HepG2 (cell line): ENCODE measurements at regions not wholly inside any gene's neighbourhood (a gene's known extent, or its start where the extent isn't known, plus 50 kb on each side); places are given as distances from the start of the nearest gene placed in this dataset.

Source experiments
- ATAC-seq: fragments of 200-7000 bp; cut with Tn5 transposase; 3 replicates; pipeline ENCODE4 v1.9.1; 2020; ENCODE audit warnings: mild to moderate bottlenecking, moderate library complexity
- BruUV-seq: library from RNA; stranded (reverse); fragments of 400-500 nt; replicated peaks from 2 replicates; lab custom pipeline; 2021; lab: Mats Ljungman, UMichigan
- CTCF ChIA-PET: fragments of 300-600 bp; formaldehyde crosslinking; extraction: SDS; loops from one replicate; lab custom pipeline; 2021; ENCODE audit warnings: low total read pairs, inconsistent platforms, low intra/inter-chr PET ratio; lab: Yijun Ruan, JAX
- POLR2A ChIA-PET: fragments of 350-600 bp; sonication (Branson Sonifier 250); formaldehyde crosslinking; loops from one replicate; lab custom pipeline; 2020; ENCODE audit warnings: antibody characterized with exemption, inconsistent platforms; lab: Yijun Ruan, JAX
- DNase-seq: peaks from one replicate; pipeline ENCODE4 v3.0.0-alpha.2; 2015; ENCODE audit warnings: low spot score
- FAIRE-seq: peaks from 3 replicates; lab custom pipeline; 2011; peaks lifted over from hg19 to GRCh38; lab: Jason Lieb, UNC
- H2AFZ ChIP-seq: one replicate; pipeline ENCODE4 v1.6.1; 2011; ENCODE audit warnings: low read length, inconsistent platforms
- H3K27ac ChIP-seq: fragments of 300-600 bp; 3 replicates; pipeline ENCODE4 v1.8.0; 2011; ENCODE audit warnings: mixed run types, mild to moderate bottlenecking, mixed read lengths, low read length, inconsistent platforms; ENCODE audit not compliant: insufficient read depth; ENCODE audit errors: extremely low read length
- H3K27me3 ChIP-seq, 2 experiments: fragments of 200-600 bp in 1 of 2; 2 replicates in 1 of 2; 3 replicates in 1 of 2; pipeline versions ENCODE4 v1.6.0 to v1.8.0; 2011; ENCODE audit warnings: low read length in 2 of 2, mild to moderate bottlenecking in 2 of 2, moderate library complexity in 2 of 2, inconsistent platforms in 1 of 2; ENCODE audit not compliant: insufficient read depth in 2 of 2, control insufficient read depth in 1 of 2
- H3K36me3 ChIP-seq, 2 experiments: fragments of 200-600 bp in 1 of 2; replicated peaks in 1 of 2; 2 replicates in 1 of 2; 3 replicates in 1 of 2; pipeline versions ENCODE4 v1.5.1 to v1.8.0; 2011; ENCODE audit warnings: low read length in 2 of 2, inconsistent platforms in 1 of 2; ENCODE audit not compliant: insufficient read depth in 2 of 2, control insufficient read depth in 1 of 2
- H3K4me1 ChIP-seq: 2 replicates; pipeline ENCODE4 v1.5.1; 2012; ENCODE audit warnings: low read length, inconsistent platforms; ENCODE audit not compliant: insufficient read depth
- H3K4me2 ChIP-seq: 2 replicates; pipeline ENCODE4 v1.6.0; 2011; ENCODE audit warnings: low read depth, low read length, inconsistent platforms
- H3K4me3 ChIP-seq, 3 experiments: fragments of 200-600 bp in 1 of 3; sonication (generic), shearing (Covaris generic) in 1 of 3; replicated peaks in 1 of 3; 2 replicates each; pipeline ENCODE4 v1.5.1; 2011 to 2016; ENCODE audit warnings: low read length in 3 of 3, inconsistent platforms in 2 of 3, low read depth in 2 of 3, mild to moderate bottlenecking in 2 of 3, control low read depth in 1 of 3, mixed read lengths in 1 of 3; ENCODE audit not compliant: insufficient read depth in 1 of 3
- H3K79me2 ChIP-seq: one replicate; pipeline ENCODE4 v1.6.1; 2011; ENCODE audit warnings: low read length, inconsistent platforms; ENCODE audit not compliant: insufficient read depth
- H3K9ac ChIP-seq: 2 replicates; pipeline ENCODE4 v1.6.0; 2011; ENCODE audit warnings: mild to moderate bottlenecking, low read depth, low read length, inconsistent platforms; ENCODE audit not compliant: insufficient read depth
- H3K9me3 ChIP-seq: 2 replicates; pipeline ENCODE4 v1.5.1; 2012; ENCODE audit warnings: mild to moderate bottlenecking, low read length
- H4K20me1 ChIP-seq: 2 replicates; pipeline ENCODE4 v1.6.0; 2011; ENCODE audit warnings: inconsistent platforms, mild to moderate bottlenecking, low read length, moderate library complexity; ENCODE audit not compliant: insufficient read depth
- HNF4A ChIP-seq: sonication (generic); formaldehyde crosslinking; IDR thresholded peaks from 2 replicates; pipeline ENCODE4 v1.4.0; 2020; ENCODE audit warnings: missing genetic modification reagents
- SMAD3 ChIP-seq: sonication (generic); formaldehyde crosslinking; IDR thresholded peaks from 2 replicates; pipeline ENCODE4 v1.4.0; 2020; ENCODE audit warnings: missing genetic modification reagents
- SRSF1 ChIP-seq: fragments of 200-400 bp; formaldehyde crosslinking; optimal IDR thresholded peaks from 2 replicates; pipeline ENCODE3; 2017; ENCODE audit warnings: mild to moderate bottlenecking, low read depth, low read length, moderate library complexity
- ZNF350 ChIP-seq: sonication (generic); formaldehyde crosslinking; IDR thresholded peaks from 2 replicates; pipeline ENCODE4 v1.4.0; 2020; ENCODE audit warnings: mild to moderate bottlenecking, low read depth, missing genetic modification reagents, borderline replicate concordance
- ZSCAN30 ChIP-seq: sonication (generic); formaldehyde crosslinking; IDR thresholded peaks from 2 replicates; pipeline ENCODE4 v1.5.0; 2020; ENCODE audit warnings: mild to moderate bottlenecking, missing genetic modification reagents
- WGBS: methylation state at CpG from one replicate; pipeline ENCODE4 v1.1.6; 2017; ENCODE audit warnings: low lambda C conversion rate; 5-methylcytosine and 5-hydroxymethylcytosine counted together
- in situ Hi-C: cut with HindIII; loops from 2 replicates; pipeline ENCODE4 v1.10.0; 2017; ENCODE audit warnings: low pct_unique_long_range_greater_than_20kb; ENCODE audit not compliant: extremely low pct_ligation_motif_present
- intact Hi-C: fragments of 100-400 bp; cut with micrococcal nuclease; formaldehyde crosslinking; loops from one replicate; pipeline ENCODE4 v1.10.0; 2022; ENCODE audit not compliant: unreplicated experiment
- TF ChIP-seq, protein P1 (sequence below): sonication (generic); formaldehyde crosslinking; IDR thresholded peaks from 2 replicates; pipeline ENCODE4 v1.4.0; 2020; ENCODE audit warnings: missing genetic modification reagents

DNA sequence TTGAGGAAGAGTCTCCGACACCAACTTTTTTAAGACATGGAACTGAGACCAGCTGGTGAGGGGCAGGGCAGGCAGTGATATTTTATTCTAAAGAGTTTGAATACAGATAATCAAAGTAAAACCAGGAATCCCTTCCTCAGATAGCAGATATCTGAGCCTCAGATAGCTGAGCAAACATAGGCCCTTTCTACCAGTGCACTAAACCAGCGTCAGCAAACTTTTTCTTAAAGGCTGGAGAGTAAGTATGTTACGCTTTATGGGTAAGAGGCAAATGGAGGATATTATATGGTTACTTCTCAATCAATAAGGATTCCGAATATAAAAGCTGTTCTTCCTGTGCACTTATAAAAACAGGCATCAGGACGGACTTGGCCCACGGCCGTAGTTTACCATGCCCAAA lies 73.9 kb downstream of the WNT5A start:
- WGBS, result 27% methylated on average over 7 of the region's 7 CpGs
- ATAC-seq (no peak), FAIRE-seq (no peak), DNase-seq (no peak)
- Histone ChIP-seq H3K36me3 (no peaks in the 10 kb centered on the region), H4K20me1 (no peaks in the 10 kb centered on the region), H3K9ac (no peak overlapping the region), H3K27me3 (no peaks in the 10 kb centered on the region), H3K4me3 (no peak overlapping the region), H3K79me2 (no peaks in the 10 kb centered on the region), H2AFZ (no peak overlapping the region), H3K4me2 (no peak overlapping the region), H3K9me3 (peaks cover 4% of the 10 kb centered on the region; the same call in 1 of the 2 replicates), H3K27ac (no peak overlapping the region), H3K4me1 (no peaks in the 10 kb centered on the region)
- TF ChIP-seq, protein P1, sequence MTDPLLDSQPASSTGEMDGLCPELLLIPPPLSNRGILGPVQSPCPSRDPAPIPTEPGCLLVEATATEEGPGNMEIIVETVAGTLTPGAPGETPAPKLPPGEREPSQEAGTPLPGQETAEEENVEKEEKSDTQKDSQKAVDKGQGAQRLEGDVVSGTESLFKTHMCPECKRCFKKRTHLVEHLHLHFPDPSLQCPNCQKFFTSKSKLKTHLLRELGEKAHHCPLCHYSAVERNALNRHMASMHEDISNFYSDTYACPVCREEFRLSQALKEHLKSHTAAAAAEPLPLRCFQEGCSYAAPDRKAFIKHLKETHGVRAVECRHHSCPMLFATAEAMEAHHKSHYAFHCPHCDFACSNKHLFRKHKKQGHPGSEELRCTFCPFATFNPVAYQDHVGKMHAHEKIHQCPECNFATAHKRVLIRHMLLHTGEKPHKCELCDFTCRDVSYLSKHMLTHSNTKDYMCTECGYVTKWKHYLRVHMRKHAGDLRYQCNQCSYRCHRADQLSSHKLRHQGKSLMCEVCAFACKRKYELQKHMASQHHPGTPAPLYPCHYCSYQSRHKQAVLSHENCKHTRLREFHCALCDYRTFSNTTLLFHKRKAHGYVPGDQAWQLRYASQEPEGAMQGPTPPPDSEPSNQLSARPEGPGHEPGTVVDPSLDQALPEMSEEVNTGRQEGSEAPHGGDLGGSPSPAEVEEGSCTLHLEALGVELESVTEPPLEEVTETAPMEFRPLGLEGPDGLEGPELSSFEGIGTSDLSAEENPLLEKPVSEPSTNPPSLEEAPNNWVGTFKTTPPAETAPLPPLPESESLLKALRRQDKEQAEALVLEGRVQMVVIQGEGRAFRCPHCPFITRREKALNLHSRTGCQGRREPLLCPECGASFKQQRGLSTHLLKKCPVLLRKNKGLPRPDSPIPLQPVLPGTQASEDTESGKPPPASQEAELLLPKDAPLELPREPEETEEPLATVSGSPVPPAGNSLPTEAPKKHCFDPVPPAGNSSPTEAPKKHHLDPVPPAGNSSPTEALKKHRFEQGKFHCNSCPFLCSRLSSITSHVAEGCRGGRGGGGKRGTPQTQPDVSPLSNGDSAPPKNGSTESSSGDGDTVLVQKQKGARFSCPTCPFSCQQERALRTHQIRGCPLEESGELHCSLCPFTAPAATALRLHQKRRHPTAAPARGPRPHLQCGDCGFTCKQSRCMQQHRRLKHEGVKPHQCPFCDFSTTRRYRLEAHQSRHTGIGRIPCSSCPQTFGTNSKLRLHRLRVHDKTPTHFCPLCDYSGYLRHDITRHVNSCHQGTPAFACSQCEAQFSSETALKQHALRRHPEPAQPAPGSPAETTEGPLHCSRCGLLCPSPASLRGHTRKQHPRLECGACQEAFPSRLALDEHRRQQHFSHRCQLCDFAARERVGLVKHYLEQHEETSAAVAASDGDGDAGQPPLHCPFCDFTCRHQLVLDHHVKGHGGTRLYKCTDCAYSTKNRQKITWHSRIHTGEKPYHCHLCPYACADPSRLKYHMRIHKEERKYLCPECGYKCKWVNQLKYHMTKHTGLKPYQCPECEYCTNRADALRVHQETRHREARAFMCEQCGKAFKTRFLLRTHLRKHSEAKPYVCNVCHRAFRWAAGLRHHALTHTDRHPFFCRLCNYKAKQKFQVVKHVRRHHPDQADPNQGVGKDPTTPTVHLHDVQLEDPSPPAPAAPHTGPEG (CRISPR knock-in tag), result no peak
- POLR2A ChIA-PET, result no interaction called here
- intact Hi-C loops (no loop called here), in situ Hi-C loops (no loop called here)
- CTCF ChIA-PET, result no interaction called here
- no TSS peak for BruUV-seq

DNA sequence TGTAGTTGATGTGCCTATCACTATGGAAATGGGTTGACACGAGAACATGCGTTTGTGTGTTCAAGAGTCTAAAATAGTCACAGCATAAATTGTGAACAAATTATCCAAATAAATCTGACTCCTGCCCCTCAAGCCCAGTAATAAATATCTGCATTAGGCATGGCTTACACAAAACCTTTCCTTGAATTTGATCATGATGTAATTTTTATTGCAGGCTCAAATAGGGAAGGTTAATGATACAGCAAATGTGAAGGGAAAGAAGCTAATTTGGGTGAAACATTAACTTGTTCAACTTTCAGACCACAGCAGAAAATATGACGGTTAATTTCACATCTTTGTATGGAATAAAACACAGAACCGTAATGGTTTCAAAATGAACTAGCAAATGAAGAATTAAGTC lies 74.6 kb downstream of the WNT5A start:
- no peaks in the 10 kb centered on the region for H3K36me3 ChIP-seq
- DNase-seq (no peak), ATAC-seq (no peak), FAIRE-seq (no peak)
- no peak overlapping the region for H2AFZ ChIP-seq
- in situ Hi-C loops (no loop called here), intact Hi-C loops (no loop called here)
- H3K4me2 ChIP-seq, result no peak overlapping the region
- WGBS, result 33% methylated on average over 4 of the region's 4 CpGs
- POLR2A ChIA-PET, result no interaction called here
- no peak for TF ChIP-seq SRSF1
- TF ChIP-seq HNF4A, result no peak
- no peak for TF ChIP-seq SMAD3 (CRISPR knock-in tag)
- no peak for TF ChIP-seq ZNF350 (CRISPR knock-in tag)
- no peak for TF ChIP-seq ZSCAN30 (CRISPR knock-in tag)
- H3K4me3 ChIP-seq, result no peak overlapping the region
- BruUV-seq, result no TSS peak
- peaks cover 4% of the 10 kb centered on the region; the same call in 1 of the 2 replicates for H3K9me3 ChIP-seq
- H3K27me3 ChIP-seq, result no peaks in the 10 kb centered on the region
- H3K27ac ChIP-seq, result no peak overlapping the region
- H3K4me1 ChIP-seq, result no peaks in the 10 kb centered on the region
- CTCF ChIA-PET, result no interaction called here
- no peaks in the 10 kb centered on the region for H4K20me1 ChIP-seq
- no peak overlapping the region for H3K9ac ChIP-seq
- H3K79me2 ChIP-seq, result no peaks in the 10 kb centered on the region
